ENCODE measurements at regions not wholly inside any gene's neighbourhood (a gene's known extent, or its start where the extent isn't known, plus 50 kb on each side); places are given as distances from the start of the nearest gene placed in this dataset.
"Not testable (repeated sequence)": the region's sequence is repeated elsewhere in the genome, so short reads cannot be mapped to it uniquely, and the experiment has no call there.

DNA sequence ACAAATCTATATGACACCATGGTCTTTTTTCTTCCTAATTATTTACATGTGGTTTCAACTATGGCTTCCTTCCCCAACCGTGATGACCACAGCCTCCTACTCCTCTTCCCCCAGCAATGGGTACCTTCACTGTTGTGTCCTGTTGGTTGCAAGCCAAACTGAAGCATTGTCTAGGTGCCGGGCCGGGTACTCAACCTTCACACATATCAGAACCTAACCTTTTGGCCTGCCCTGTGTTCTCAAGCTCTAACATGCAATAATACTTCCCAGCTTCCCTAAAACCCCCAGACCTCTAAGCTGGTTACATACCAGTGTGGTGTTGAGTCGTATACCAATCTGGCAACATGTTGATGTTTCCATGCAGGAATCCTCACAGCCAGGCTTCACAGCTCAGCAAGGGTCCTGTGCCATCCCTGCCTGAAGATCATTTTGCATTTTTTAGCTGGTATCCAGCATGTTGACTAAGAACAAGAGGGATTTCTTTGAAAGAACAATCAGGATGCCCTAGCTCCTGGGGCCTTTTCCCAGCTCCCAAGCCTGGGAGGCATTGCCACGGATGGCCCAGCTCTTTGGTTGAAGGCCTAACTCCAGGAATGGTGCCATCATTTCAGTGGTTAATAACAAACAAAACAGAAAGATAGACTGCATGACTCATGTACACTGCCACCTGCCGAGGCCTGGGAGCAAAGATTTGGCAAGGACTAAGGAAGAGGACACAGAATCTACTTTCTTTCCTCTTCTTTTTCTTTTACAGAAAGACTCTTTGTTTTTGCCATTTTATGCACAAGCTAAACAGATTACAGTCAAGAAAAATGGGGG is 373.7 kb upstream of the SALL1 start:
- DNase-seq: no peak

DNA sequence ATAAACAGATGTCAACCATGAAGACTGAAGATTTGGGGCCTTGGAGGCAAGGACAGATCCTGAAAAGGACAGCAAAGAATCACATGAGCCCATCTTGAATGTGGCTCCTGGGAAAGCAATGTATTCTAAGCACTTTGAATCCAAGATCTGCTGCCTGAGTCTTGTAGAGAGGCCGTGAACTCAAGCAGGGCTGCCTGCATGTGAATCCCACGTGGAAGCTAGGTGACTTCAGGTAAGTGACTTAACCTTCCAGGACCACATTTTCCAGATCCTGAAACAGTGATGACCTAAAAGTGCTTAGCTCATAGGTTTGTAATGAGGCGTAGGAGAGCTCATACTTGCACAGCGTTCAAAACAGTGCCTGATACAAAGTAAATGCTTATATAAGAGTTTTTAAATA is 373.0 kb upstream of the SALL1 start:
- DNase-seq: no peak

DNA sequence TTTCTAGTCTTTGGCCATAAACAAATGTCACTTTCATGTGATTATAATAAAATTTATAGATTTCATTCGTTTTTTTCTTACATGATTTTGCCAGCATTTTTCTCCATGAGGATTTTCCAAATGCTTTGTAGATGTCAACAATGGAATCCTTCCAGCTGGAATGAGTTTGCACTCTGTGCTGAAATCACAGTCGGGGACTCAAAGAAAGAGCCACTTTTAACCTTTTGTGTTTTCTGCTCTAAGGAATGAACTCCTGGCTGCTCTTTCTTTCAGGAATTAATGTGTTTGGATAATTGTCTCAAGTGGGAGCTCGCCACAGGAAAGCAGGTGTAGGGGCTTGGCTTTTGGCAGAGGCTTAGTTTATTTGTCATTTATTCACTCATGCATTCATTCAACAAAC is 372.3 kb upstream of the SALL1 start:
- DNase-seq: no peak

DNA sequence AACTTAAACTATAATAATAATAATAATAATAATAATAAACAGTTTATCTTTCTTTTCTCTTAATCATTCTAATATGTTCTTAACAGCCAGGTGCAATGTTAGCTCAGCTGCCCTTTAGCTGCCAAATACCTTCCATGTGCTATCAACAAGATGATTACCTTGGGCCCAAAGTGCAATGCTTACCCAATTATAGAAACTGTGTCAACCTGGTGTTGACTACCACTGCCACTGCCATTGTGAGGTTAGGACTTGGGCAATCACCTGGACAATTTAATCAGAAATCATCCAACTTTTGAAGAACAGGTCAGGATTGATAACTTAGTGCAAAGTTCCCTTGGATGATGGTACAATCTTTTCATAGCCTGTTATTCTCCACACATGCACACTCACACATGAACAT is 371.8 kb upstream of the SALL1 start:
- DNase-seq: no peak

DNA sequence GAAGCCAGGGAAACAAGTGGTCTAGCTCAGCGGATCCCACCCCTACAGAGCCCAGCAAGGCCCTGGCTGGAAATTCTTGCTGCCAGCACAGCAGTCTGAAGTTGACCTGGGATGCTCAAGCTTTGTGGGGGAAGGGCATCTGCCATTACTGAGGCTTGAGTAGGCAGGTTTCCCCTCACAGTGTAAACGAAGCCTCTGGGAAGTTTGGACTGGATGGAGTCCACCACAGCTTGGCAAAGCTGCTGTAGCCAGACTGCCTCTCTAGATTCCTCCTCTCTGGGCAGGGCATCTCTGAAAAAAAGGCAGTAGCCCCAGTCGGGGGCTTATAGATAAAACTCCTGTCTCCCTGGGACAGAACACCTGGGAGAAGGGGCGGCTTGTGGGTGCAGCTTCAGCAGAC is 365.9 kb upstream of the SALL1 start:
- DNase-seq: not testable (repeated sequence)

DNA sequence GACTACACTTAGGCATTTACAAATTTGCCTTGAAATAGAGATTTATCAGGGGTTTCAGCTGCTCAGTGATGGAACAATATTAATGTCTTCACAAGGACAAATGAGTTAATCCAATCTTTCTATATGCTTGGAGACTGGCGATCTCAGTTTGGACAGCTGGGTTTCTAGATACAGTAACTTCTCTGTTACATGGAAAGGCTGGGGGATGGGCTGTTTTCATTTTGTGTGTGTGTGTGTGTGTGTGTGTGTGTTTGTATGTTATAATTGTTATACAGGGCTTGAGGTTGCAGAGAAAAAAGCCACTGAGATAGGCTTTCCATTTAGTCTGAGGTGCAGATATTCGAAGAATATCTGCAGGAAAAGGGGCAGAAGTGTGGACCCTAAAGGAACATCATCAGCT is 359.3 kb upstream of the SALL1 start:
- DNase-seq: no peak

DNA sequence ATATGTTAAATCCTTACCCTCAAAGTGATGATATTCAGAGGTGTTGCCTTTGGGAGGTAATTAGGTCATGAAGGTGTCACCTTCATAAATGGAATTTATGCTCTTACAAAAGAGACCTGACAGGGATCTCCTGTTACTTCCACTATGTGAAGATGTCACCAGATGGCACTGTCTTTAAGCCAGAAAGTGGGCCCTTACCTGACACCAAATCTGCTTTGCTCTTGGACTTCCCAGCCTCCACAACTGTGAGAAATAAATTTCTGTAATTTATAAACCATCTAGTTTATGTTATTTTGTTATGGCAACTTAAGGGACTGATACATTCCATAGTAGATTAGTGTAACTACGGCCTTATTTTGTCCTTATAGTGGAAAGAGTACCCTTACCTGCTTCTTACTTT is 358.3 kb upstream of the SALL1 start:
- no peak for DNase-seq

DNA sequence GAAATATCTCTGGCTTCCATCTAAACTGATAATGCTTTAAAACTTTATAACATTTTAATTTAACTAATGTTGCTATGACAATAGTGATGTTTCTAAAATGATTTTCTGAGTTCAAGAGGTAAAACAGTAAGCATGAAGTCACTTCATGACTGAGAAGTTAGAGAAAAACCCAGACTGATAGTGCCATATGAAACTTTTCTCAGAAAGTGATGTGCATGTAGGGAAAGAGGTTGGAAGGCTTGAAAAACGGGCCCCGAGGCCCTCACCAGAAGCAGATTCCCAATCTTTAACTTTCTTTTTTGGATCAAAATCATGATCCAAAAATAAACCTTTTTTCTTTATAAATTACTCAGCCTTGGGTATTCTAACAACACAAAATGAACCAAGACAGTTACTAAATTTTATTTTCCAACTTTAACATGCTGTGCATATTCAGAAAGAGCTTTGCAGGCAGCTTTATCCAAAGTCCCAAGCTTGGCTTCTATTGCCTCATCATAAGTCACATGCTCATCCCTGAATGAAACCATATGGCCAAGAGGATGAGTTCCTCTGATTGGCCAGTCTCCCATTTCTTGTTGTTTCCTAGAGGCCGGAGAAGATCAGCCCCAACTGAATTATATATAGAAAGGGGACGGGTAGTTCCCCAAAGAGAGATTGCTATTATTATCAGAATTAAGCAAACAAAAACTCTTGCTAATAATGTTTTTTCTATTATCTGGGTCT is 357.6 kb upstream of the SALL1 start:
- no peak for DNase-seq

DNA sequence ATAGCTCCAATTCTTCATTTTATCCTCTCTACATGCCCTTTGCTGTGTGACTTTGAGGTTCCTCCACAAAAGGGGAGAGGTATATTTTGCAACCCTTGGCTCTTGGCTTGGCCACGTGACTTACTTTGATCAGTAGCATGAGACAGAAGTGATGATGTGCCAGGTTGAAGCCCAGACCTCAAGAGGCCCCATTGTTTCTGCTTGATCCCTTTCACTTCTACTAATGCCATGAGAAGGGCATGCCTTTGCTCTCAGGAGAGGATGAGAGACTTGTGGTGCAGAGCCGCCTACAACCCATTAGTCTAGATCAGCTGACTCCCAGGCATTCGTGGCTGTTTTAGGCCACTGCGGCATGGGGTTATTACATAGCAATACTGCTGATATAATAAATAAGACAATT is 356.2 kb upstream of the SALL1 start:
- no peak for DNase-seq

DNA sequence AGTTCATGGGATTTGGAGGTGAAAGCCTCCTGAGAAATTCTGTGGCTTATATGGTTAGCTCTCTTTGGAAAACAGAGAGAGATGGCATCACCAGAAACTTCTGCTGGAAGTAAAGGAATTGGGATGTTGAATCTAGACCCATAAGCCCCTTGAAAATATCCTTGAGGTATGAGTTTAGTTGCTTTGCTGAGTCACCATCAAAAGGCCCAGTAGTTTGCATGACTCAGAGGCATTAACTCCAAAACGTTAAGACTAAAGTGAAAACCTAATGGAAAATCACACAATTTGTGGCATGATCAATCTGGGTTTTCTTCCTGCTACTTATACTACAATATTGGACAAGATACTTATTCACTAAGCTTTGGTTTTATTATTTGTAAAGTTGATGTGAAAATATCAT is 349.2 kb upstream of the SALL1 start:
- DNase-seq: no peak

DNA sequence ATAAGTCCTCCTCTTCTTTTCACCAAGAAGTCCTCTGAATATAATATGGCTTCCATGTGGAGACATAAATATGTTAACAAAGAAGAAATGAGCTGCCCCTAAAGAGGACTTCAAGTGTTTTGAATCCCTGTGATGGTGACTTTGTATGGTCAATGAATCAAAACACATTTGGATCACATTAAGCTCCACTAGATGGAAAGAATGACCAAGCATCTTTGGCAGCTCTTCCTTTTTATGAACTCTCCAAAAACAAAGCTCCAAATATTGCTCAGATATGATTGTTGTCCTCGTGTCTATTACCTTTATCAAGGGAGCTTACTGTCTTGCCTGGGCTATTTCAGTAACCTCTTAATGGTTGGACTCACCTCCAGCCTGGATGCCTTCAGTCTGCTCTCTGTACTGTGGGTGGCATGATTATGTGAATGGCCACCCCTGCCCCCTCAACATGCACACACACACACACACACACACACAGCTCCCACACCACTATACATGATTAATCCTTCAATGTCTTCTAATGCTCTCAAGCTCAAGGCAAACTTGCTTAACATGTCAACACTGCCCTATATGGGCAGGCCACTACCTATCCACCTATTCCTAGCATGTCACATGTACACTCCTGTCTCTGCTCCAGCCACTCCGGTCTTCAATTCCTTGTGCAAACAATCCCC is 346.6 kb upstream of the SALL1 start:
- DNase-seq: no peak

DNA sequence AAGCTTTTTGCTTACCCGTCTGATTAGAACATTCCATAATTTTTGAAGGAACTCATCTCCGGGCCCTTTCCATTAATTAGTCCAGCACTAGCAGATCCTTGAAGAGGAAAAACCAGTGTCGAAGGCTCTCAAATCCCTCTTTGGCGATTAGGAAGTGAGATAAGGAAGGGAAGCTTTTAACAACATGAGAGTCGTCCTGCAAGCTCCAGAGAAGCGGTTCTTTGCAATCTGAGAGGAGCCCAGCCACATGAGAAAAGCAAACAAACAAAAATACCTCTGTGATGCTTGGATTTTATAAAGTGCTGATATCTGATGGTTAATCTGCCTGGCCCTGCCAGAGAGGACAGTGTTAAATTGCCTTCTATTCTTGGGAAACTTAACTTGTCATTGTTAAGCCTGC is 339.8 kb upstream of the SALL1 start:
- DNase-seq: no peak

DNA sequence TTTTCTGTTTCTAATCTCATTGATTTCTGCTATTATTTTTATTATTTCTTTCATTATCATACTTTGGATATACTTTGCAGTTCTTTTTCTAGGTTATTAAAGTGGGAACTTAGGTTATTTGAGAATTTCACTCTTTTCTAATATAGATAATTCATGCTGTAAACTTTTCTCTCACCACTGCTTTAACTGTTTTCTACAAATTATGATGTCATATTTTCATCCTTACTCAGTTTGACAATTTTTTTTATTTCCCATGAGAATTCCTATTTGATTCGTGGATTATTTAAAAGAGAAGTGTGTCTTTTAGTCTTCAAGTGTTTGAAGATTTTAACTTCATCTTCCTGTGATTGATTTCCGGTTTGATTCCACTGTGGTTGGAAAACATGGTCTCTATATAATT is 336.8 kb upstream of the SALL1 start:
- no peak for DNase-seq

DNA sequence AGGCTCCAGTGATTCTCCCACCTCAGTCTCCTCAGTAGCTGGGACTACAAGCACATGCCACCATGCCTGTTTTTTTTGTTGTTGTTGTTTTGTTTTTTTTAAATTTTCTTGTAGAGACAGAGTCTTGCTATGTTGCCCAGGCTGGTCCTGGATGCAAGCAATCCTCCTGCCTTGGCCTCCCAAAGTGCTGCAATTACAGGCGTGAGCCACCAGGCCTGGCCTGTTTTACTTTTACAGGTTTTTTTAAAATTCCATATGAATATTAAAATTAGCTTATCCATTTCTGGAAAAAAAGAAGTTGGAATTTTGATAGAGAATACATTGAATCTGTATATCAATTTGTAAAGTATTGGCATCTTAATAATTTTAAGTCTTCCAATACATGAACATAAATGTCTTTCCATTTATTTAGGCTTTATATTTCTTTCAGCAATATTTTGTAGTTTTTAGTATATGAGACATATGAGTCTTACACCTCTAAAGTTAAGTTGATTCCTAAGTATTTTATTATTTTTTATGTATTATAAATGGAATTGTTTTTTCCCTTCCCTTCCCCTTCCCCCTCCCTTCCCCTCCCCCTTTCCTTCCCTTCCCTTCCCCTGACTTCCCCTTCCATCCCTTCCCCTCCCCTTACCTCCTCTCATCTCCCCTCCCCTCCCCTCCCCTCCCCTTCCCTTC is 323.5 kb upstream of the SALL1 start:
- no peak for DNase-seq

DNA sequence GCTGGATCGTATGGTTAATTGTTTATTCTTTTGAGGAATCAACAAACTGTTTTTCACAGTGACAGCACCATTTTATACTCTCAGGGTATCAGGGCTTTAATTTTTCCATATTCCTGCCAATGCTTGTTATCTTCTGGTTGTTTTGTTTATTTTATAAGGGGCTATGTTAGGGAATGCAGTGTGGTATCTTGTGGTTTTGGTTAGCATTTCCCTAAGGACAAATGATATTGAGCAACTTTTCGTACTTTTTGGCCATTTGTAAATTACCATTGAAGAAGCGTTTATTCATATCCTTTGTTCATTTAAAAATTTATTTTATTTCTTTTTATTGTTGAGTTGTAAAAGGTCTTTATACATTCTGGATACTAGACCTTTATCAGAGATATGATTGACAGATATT is 322.0 kb upstream of the SALL1 start:
- no peak for DNase-seq

DNA sequence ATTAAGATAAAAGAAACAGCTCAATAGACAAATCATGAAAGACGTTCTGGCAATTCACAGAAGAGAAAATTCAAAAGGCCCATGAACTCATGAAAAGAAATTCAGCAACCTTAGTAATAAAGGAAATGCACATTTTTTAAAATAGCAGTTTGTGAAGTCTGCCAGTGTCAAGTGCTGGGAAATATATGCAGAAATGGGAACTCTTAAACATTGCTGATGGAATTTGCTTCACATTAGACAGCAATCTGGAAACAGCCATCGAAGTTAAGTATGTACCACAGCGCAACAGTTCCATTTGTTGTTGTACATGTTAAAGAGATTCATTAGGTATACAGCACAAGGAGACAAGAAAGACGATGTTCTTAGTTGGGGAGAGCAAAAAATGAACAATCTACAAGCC is 319.4 kb upstream of the SALL1 start:
- DNase-seq: no peak

DNA sequence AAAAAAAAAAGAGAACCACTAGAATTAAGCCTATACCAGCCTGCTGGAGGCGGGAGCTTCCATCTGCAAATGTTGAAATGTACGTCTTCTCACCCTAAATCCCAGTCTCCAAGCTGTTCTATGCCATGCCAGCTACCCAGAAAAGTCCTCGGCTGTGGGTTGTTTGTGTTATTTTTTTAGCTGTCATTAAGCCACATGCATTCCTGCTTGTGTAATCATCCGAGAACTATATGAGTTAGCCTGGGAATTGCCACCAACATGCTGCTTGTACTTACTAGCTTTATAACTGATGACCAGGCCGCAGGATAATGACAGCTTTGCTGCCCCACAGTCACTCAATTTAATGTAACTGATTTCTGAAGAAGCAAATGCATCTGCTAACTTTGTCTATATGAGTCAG is 313.9 kb upstream of the SALL1 start:
- DNase-seq: no peak

DNA sequence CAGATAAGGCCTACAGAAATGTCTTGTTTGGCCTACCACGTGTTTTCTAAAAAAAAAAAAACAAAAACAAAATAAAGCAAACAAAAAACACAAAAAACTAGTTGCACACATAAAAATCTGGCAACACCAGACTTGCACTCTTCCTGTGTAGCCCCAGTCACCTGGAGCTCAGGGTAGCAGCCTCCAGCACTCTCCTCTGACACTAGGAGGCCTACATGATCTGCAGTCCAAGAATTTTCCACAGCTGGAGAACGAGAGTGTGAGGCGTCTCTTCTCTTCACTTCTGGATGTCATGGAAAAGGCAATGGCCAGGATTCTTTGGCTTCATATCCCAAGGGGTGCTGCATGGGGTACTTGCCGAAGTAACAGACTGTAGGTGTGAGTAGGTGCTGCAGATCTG is 310.2 kb upstream of the SALL1 start:
- DNase-seq: no peak

DNA sequence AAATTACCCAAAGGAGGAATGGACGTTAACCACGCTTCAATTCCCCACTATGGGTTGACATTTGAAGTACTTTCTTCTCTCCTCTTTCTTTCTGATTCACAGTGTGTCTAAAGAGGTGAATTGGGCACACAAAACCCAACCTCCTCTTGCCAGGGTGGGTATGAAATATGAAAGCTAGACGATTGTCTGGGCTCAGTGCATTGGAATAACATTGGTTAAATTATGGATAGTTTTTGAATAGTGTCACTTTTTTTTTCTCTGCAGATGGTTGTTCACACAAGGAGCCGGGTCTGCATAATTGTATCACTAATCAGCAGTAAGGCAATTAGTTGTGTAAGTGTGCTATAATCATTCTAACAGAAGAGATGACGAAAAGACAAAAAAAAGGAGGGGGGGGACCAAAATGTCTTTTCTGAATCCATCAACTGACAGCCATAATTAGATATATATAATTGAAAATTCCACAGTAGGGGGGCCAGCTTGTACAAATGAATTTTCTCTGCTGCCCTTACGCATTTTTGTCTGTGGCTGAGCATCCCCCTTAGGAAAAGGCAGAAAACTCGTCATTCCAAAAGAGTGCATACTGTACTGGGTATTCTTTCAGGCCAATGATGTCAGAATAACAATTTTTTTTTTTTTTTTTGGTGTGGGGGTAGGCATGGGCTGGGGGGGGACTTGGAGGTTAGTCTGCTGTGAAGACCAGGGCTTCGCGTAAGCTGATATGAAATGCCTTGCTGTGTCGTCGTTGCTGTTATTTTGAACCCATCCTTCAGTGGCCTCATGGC is 307.5 kb upstream of the SALL1 start:
- no peak for DNase-seq

DNA sequence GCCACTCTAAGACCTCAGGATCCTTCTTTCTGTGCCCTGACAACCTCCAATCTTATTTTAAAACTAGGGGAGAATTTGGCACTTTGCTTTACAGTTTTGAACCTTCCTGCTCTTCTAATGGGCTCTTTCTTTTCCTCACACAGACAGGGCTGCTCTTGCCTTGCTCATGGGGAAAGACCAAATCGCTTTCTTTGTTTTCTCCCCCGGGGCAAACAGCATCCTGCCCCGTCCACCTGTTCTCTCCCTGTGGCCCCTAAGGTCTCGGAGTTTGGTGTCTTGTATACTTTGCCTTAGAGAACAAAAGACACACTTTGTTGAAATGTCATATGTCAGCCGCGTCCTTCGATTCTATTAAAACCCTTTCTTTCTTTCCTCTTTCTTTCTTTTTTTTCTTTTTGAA is 306.7 kb upstream of the SALL1 start:
- no peak for DNase-seq

DNA sequence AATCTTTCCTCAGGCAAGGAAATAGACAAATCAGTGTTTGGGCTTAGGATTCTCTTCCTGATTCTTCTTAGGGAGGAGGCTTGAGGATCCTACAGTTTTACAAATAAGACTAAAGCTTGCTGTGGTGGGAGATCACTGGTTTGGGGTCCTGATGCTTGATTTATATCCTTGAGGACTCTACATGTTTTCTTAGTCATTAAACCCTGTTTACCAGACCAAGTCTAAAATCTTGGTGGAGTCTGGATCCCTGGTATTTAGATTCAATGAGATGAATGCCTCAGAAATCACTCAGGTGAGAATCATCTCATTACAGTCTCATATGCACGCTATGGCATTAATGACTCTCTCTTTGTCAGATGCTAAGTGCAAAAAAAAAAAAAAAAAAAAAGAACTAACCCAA is 304.3 kb upstream of the SALL1 start:
- no peak for DNase-seq

DNA sequence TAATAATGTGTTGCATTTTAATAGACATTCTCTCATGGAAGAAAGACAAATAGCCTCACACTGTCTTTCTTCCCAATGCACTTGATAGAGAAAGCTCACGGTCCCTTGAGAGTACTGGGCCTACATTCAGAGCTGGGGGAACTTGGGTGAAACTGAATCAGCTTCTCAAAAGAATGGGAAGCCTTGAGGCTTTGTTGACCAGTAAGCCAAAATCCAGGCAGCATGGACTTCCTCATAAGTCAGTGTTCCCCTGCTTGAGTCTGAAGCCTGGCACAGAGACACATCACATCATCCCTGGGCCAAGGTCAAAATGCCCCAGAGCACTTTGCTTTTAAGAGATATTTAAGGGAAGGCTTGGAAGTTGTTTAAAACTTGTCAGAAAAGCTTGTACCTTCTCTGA is 302.2 kb upstream of the SALL1 start:
- no peak for DNase-seq

DNA sequence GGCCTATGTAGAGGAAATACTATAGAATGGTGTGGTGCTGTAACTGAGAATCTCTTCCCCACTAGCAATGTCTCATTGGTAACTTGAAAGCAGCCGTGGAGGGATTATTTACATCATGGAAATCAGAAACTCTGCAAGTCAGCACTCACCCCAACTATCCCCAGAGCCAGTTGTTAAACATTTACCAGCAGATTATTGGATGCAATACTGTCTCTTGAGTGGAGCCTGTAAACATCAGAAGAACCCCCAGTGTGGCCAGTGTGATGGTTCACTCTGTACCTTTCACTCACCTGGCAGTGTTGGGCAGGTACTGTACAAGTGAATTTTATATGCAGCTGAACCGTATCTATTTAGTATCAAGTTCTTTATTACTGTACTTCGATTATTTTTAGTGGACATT is 299.8 kb upstream of the SALL1 start:
- no peak for DNase-seq
